IPS-18a (cell line): ENCODE measurements at regions not wholly inside any gene's neighbourhood (a gene's known extent, or its start where the extent isn't known, plus 50 kb on each side); places are given as distances from the start of the nearest gene placed in this dataset.

ENCODE experiments used
- H3K27ac ChIP-seq: one replicate; pipeline ENCODE4 v1.5.1; 2013; ENCODE audit warnings: low read length
- H3K27me3 ChIP-seq: one replicate; pipeline ENCODE4 v1.6.1; 2013; ENCODE audit warnings: mild to moderate bottlenecking, low read length; ENCODE audit not compliant: control insufficient read depth, insufficient read depth
- H3K36me3 ChIP-seq: one replicate; pipeline ENCODE4 v1.6.1; 2013; ENCODE audit warnings: low read depth, low read length; ENCODE audit not compliant: control insufficient read depth
- H3K4me1 ChIP-seq: one replicate; pipeline ENCODE4 v1.6.1; 2013; ENCODE audit warnings: low read depth, low read length; ENCODE audit not compliant: control insufficient read depth
- H3K4me3 ChIP-seq: one replicate; pipeline ENCODE4 v1.5.1; 2013; ENCODE audit warnings: low read length
- H3K9ac ChIP-seq: one replicate; pipeline ENCODE4 v1.6.1; 2013; ENCODE audit warnings: mild to moderate bottlenecking, low read length, moderate library complexity
- H3K9me3 ChIP-seq: one replicate; pipeline ENCODE4 v1.6.1; 2013; ENCODE audit warnings: low read depth, low read length; ENCODE audit not compliant: control insufficient read depth

- Histone ChIP-seq H3K9ac (no peak overlapping the region), H3K4me1 (peaks cover 3% of the 10 kb centered on the region), H3K27ac (no peak overlapping the region), H3K9me3 (no peaks in the 10 kb centered on the region), H3K4me3 (no peak overlapping the region), H3K27me3 (no peaks in the 10 kb centered on the region), H3K36me3 (no peaks in the 10 kb centered on the region)
These were observed 61.4 kb upstream of the TLE3 start for GRCh38 chr15:70159001-70159712.

GRCh38 chr15:70158309-70159000 lies 60.7 kb upstream of the TLE3 start:
- H3K36me3 ChIP-seq, result no peaks in the 10 kb centered on the region
- no peaks in the 10 kb centered on the region for H3K27me3 ChIP-seq
- no peaks in the 10 kb centered on the region for H3K9me3 ChIP-seq
- H3K4me1 ChIP-seq, result peaks cover 8% of the 10 kb centered on the region
- no peak overlapping the region for H3K27ac ChIP-seq
- no peak overlapping the region for H3K9ac ChIP-seq
- no peak overlapping the region for H3K4me3 ChIP-seq

- no peak overlapping the region for H3K9ac ChIP-seq
- H3K4me1 ChIP-seq, result peaks cover 8% of the 10 kb centered on the region
- no peaks in the 10 kb centered on the region for H3K9me3 ChIP-seq
- H3K36me3 ChIP-seq, result no peaks in the 10 kb centered on the region
- no peak overlapping the region for H3K4me3 ChIP-seq
- H3K27me3 ChIP-seq, result no peaks in the 10 kb centered on the region
- no peak overlapping the region for H3K27ac ChIP-seq
These were observed 59.1 kb upstream of the TLE3 start for GRCh38 chr15:70156671-70157271.

GRCh38 chr15:70154718-70155347 lies 57.1 kb upstream of the TLE3 start:
- no peak overlapping the region for H3K4me3 ChIP-seq
- no peaks in the 10 kb centered on the region for H3K36me3 ChIP-seq
- H3K4me1 ChIP-seq, result peaks cover 8% of the 10 kb centered on the region
- no peaks in the 10 kb centered on the region for H3K27me3 ChIP-seq
- H3K27ac ChIP-seq, result no peak overlapping the region
- H3K9me3 ChIP-seq, result no peaks in the 10 kb centered on the region
- no peak overlapping the region for H3K9ac ChIP-seq

- Histone ChIP-seq H3K4me3 (no peak overlapping the region), H3K4me1 (peaks cover 8% of the 10 kb centered on the region), H3K36me3 (no peaks in the 10 kb centered on the region), H3K27ac (no peak overlapping the region), H3K27me3 (no peaks in the 10 kb centered on the region), H3K9me3 (no peaks in the 10 kb centered on the region), H3K9ac (no peak overlapping the region)
These were observed 56.4 kb upstream of the TLE3 start for GRCh38 chr15:70153921-70154717.

GRCh38 chr15:70152070-70152480 lies 54.4 kb upstream of the TLE3 start:
- no peak overlapping the region for H3K4me3 ChIP-seq
- H3K27ac ChIP-seq, result no peak overlapping the region
- H3K9me3 ChIP-seq, result no peaks in the 10 kb centered on the region
- H3K4me1 ChIP-seq, result peaks cover 15% of the 10 kb centered on the region
- H3K9ac ChIP-seq, result no peak overlapping the region
- H3K27me3 ChIP-seq, result no peaks in the 10 kb centered on the region
- H3K36me3 ChIP-seq, result no peaks in the 10 kb centered on the region

GRCh38 chr15:70151462-70151861 lies 53.7 kb upstream of the TLE3 start:
- H3K27me3 ChIP-seq, result no peaks in the 10 kb centered on the region
- H3K36me3 ChIP-seq, result no peaks in the 10 kb centered on the region
- no peak overlapping the region for H3K9ac ChIP-seq
- no peaks in the 10 kb centered on the region for H3K9me3 ChIP-seq
- no peak overlapping the region for H3K4me3 ChIP-seq
- peaks cover 15% of the 10 kb centered on the region for H3K4me1 ChIP-seq
- H3K27ac ChIP-seq, result no peak overlapping the region

GRCh38 chr15:70151003-70151402 lies 53.3 kb upstream of the TLE3 start:
- Histone ChIP-seq H3K9me3 (no peaks in the 10 kb centered on the region), H3K36me3 (no peaks in the 10 kb centered on the region), H3K27ac (no peak overlapping the region), H3K27me3 (no peaks in the 10 kb centered on the region), H3K9ac (no peak overlapping the region), H3K4me1 (peaks cover 15% of the 10 kb centered on the region), H3K4me3 (no peak overlapping the region)

GRCh38 chr15:70150405-70150747 lies 52.7 kb upstream of the TLE3 start:
- Histone ChIP-seq H3K4me3 (no peak overlapping the region), H3K36me3 (no peaks in the 10 kb centered on the region), H3K27me3 (no peaks in the 10 kb centered on the region), H3K27ac (no peak overlapping the region), H3K4me1 (peaks cover 17% of the 10 kb centered on the region), H3K9ac (no peak overlapping the region), H3K9me3 (no peaks in the 10 kb centered on the region)

- Histone ChIP-seq H3K27ac (no peak overlapping the region), H3K36me3 (no peaks in the 10 kb centered on the region), H3K4me3 (no peak overlapping the region), H3K9me3 (no peaks in the 10 kb centered on the region), H3K4me1 (peaks cover 19% of the 10 kb centered on the region), H3K9ac (no peak overlapping the region), H3K27me3 (no peaks in the 10 kb centered on the region)
These were observed 52.1 kb upstream of the TLE3 start for GRCh38 chr15:70149667-70150404.
